IMR-90 (cell line): ENCODE measurements at regions not wholly inside any gene's neighbourhood (a gene's known extent, or its start where the extent isn't known, plus 50 kb on each side); places are given as distances from the start of the nearest gene placed in this dataset.

Experiments
- CTCF ChIP-seq: conservative IDR thresholded peaks from 2 replicates; pipeline ENCODE4 v1.5.1; 2012; ENCODE audit warnings: mild to moderate bottlenecking, low read depth, low read length, improper control_type of control experiment
- MAZ ChIP-seq: IDR thresholded peaks from 2 replicates; pipeline ENCODE4 v1.6.1; 2012; ENCODE audit warnings: low read depth, mild to moderate bottlenecking, low read length, improper control_type of control experiment, moderate library complexity, borderline replicate concordance
- POLR2A ChIP-seq: IDR thresholded peaks from 2 replicates; pipeline ENCODE4 v1.6.1; 2012; ENCODE audit warnings: mild to moderate bottlenecking, low read depth, low read length
- RAD21 ChIP-seq: IDR thresholded peaks from 2 replicates; pipeline ENCODE4 v1.6.1; 2012; ENCODE audit warnings: low read length, improper control_type of control experiment
- RCOR1 ChIP-seq: IDR thresholded peaks from 2 replicates; pipeline ENCODE4 v1.6.1; 2012; ENCODE audit warnings: mild to moderate bottlenecking, low read length, improper control_type of control experiment; ENCODE audit not compliant: insufficient replicate concordance
- RFX5 ChIP-seq: IDR thresholded peaks from 2 replicates; pipeline ENCODE4 v1.8.0; 2012; ENCODE audit warnings: low read depth, mild to moderate bottlenecking, low read length, moderate library complexity
- SMC3 ChIP-seq: fragments of 150-350 bp; IDR thresholded peaks from 2 replicates; pipeline ENCODE4 v1.6.1; 2016; ENCODE audit warnings: low read depth, mild to moderate bottlenecking, antibody characterized with exemption, low read length, moderate library complexity

- no peak for TF ChIP-seq RCOR1
- TF ChIP-seq CTCF, result no peak
- TF ChIP-seq SMC3, result no peak
- TF ChIP-seq POLR2A, result no peak
- no peak for TF ChIP-seq RAD21
- no peak for TF ChIP-seq MAZ
- TF ChIP-seq RFX5, result no peak
These were observed 497.9 kb upstream of the ARPP21 start for GRCh38 chr3:35141406-35141805.
